DND-41 (cell line): ENCODE measurements at regions not wholly inside any gene's neighbourhood (a gene's known extent, or its start where the extent isn't known, plus 50 kb on each side); places are given as distances from the start of the nearest gene placed in this dataset.

Source experiments
- ATAC-seq: fragments of 200-7000 bp; cut with Tn5 transposase; 3 replicates; pipeline ENCODE4 v1.9.1; 2021; ENCODE audit warnings: low read depth; ENCODE audit not compliant: insufficient read depth
- DNase-seq: peaks from one replicate; pipeline ENCODE4 v3.0.0-alpha.2; 2020
- H2AFZ ChIP-seq: 2 replicates; pipeline ENCODE4 v1.6.0; 2012; ENCODE audit warnings: low read depth, low read length
- H3K27ac ChIP-seq: 2 replicates; pipeline ENCODE4 v1.5.1; 2012; ENCODE audit warnings: low read length, inconsistent platforms
- H3K27me3 ChIP-seq: fragments of 200-600 bp; sonication (generic); 2 replicates; pipeline ENCODE4 v1.6.0; 2012; ENCODE audit warnings: low read length, mild to moderate bottlenecking, inconsistent platforms; ENCODE audit not compliant: insufficient read depth, poor library complexity
- H3K36me3 ChIP-seq: 2 replicates; pipeline ENCODE4 v1.5.1; 2012; ENCODE audit warnings: low read length, inconsistent platforms; ENCODE audit not compliant: insufficient read depth
- H3K4me1 ChIP-seq: 2 replicates; pipeline ENCODE4 v1.5.1; 2012; ENCODE audit warnings: mild to moderate bottlenecking, low read length; ENCODE audit not compliant: insufficient read depth
- H3K4me2 ChIP-seq: 2 replicates; pipeline ENCODE4 v1.6.0; 2012; ENCODE audit warnings: mild to moderate bottlenecking, moderate library complexity, low read length, inconsistent platforms; ENCODE audit not compliant: insufficient read depth
- H3K4me3 ChIP-seq, 2 experiments: fragments of 200-600 bp in 1 of 2; shearing (Covaris generic) in 1 of 2; 2 replicates each; pipeline ENCODE4 v1.5.1; 2012 to 2016; ENCODE audit warnings: inconsistent platforms in 2 of 2, low read length in 2 of 2, mild to moderate bottlenecking in 2 of 2, low read depth in 1 of 2, moderate library complexity in 1 of 2
- H3K79me2 ChIP-seq: 2 replicates; pipeline ENCODE4 v1.6.0; 2012; ENCODE audit warnings: low read length, inconsistent platforms; ENCODE audit not compliant: insufficient read depth
- H3K9ac ChIP-seq: 2 replicates; pipeline ENCODE4 v1.6.0; 2012; ENCODE audit warnings: low read depth, mild to moderate bottlenecking, inconsistent platforms, low read length, moderate library complexity
- H3K9me3 ChIP-seq: 2 replicates; pipeline ENCODE4 v1.5.1; 2012; ENCODE audit warnings: low read length, moderate library complexity, mild to moderate bottlenecking, inconsistent platforms; ENCODE audit not compliant: insufficient read depth, severe bottlenecking
- H4K20me1 ChIP-seq: 2 replicates; pipeline ENCODE4 v1.6.0; 2012; ENCODE audit warnings: low read length; ENCODE audit not compliant: insufficient read depth
- CTCF ChIP-seq: IDR thresholded peaks from 2 replicates; pipeline ENCODE4 v1.5.1; 2012; ENCODE audit warnings: borderline replicate concordance, low read length, moderate library complexity, mild to moderate bottlenecking; ENCODE audit not compliant: poor library complexity, severe bottlenecking; ENCODE audit errors: extremely low read depth
- EZH2 ChIP-seq: IDR thresholded peaks from 3 replicates; pipeline ENCODE4 v1.6.1; 2012; ENCODE audit warnings: borderline replicate concordance, low read depth, mild to moderate bottlenecking, moderate library complexity, low read length, inconsistent platforms; ENCODE audit not compliant: severe bottlenecking

DNA sequence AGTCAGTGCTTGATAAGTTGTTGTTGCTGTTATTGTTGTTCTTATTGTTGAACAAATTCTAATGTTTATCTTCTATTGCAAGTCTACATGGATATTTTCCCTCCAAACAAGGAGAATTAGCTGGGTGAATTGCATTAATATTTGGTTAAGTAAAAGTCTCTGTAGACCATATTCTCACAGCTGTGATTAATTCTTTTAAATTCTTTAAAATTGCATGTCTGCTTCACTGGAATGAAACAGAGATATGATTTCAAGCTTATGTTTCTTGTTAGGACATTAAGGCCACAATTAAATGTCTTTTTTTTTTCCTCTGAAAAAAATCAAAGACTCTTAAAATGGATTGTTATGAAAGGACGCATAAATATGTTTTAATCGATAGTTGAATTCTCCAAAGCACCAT lies 153.4 kb downstream of the EBLN2 start:
- ATAC-seq, result no peak
- no peak overlapping the region for H3K4me2 ChIP-seq

DNA sequence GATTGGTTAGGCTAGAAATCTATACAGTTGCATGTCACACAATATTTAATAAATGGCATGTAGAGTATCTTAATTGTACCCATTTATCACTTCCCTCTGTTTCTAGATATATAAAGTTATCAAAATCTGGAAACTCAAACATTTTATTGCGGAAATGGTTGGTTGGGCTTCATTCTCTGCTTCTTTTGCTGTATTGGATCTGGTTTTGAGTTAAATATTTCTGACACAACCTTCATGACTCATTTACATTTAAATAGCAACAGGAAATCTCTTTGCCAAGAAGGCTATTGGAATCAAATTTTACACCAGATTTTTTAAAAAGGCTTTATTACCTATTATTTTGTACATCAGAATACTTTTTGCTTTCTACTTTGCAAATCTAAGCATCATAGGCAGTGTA lies 153.8 kb downstream of the EBLN2 start:
- Histone ChIP-seq H3K4me1 (no peaks in the 10 kb centered on the region), H3K27me3 (no peaks in the 10 kb centered on the region), H2AFZ (no peak overlapping the region), H3K79me2 (no peaks in the 10 kb centered on the region), H4K20me1 (no peaks in the 10 kb centered on the region), H3K4me2 (no peak overlapping the region), H3K36me3 (no peaks in the 10 kb centered on the region), H3K9ac (no peak overlapping the region), H3K9me3 (no peaks in the 10 kb centered on the region), H3K27ac (no peak overlapping the region), H3K4me3 (no peak overlapping the region)
- DNase-seq (no peak), ATAC-seq (no peak)
- TF ChIP-seq CTCF (no peak), EZH2 (no peak)

More for the DNA sequence above, 153.4 kb downstream of the EBLN2 start:
- H3K79me2 ChIP-seq, result no peaks in the 10 kb centered on the region
- no peaks in the 10 kb centered on the region for H3K9me3 ChIP-seq
- no peaks in the 10 kb centered on the region for H4K20me1 ChIP-seq
- TF ChIP-seq EZH2, result no peak
- no peak for TF ChIP-seq CTCF
- H3K27me3 ChIP-seq, result no peaks in the 10 kb centered on the region
- H3K36me3 ChIP-seq, result no peaks in the 10 kb centered on the region
- H2AFZ ChIP-seq, result no peak overlapping the region
- H3K27ac ChIP-seq, result no peak overlapping the region
- no peak overlapping the region for H3K9ac ChIP-seq
- no peak overlapping the region for H3K4me3 ChIP-seq
- no peaks in the 10 kb centered on the region for H3K4me1 ChIP-seq
- no peak for DNase-seq

- no peaks in the 10 kb centered on the region for H4K20me1 ChIP-seq
- no peak overlapping the region for H3K9ac ChIP-seq
- no peak overlapping the region for H3K27ac ChIP-seq
- no peaks in the 10 kb centered on the region for H3K36me3 ChIP-seq
- no peaks in the 10 kb centered on the region for H3K4me1 ChIP-seq
- TF ChIP-seq EZH2 (no peak), CTCF (no peak)
- no peak overlapping the region for H2AFZ ChIP-seq
- H3K4me2 ChIP-seq, result no peak overlapping the region
- no peaks in the 10 kb centered on the region for H3K79me2 ChIP-seq
- H3K4me3 ChIP-seq, result no peak overlapping the region
- DNase-seq (no peak), ATAC-seq (no peak)
- no peaks in the 10 kb centered on the region for H3K9me3 ChIP-seq
- no peaks in the 10 kb centered on the region for H3K27me3 ChIP-seq
These were observed 154.4 kb downstream of the EBLN2 start for GRCh38 chr3:73215901-73216300.

DNA sequence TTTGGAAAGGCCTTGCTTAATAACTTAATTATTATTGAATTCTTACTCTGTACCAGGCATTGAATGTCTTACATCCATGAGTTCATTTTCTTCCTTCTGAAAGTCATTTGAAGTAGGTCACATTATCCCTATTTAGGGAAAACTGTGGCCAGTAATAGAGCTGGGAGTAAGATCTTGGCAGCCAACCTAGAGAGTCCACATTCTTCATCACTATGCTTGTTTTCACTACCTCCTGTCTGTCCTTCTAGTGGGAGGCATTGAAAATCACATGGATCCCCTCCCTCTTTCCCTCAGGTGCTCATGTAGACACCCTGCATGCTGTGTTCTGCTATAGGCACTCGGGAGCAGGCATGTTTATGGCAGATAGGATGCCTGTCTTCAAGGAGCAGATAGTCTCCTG lies 154.9 kb downstream of the EBLN2 start:
- DNase-seq (no peak), ATAC-seq (no peak)
- no peak overlapping the region for H3K4me2 ChIP-seq
- H4K20me1 ChIP-seq, result no peaks in the 10 kb centered on the region
- H3K9me3 ChIP-seq, result no peaks in the 10 kb centered on the region
- no peak for TF ChIP-seq EZH2
- no peak for TF ChIP-seq CTCF
- no peaks in the 10 kb centered on the region for H3K27me3 ChIP-seq
- no peaks in the 10 kb centered on the region for H3K79me2 ChIP-seq
- no peak overlapping the region for H3K27ac ChIP-seq
- H3K36me3 ChIP-seq, result no peaks in the 10 kb centered on the region
- H3K4me1 ChIP-seq, result no peaks in the 10 kb centered on the region
- no peak overlapping the region for H2AFZ ChIP-seq
- no peak overlapping the region for H3K9ac ChIP-seq
- H3K4me3 ChIP-seq, result no peak overlapping the region
